HCT116 (cell line): ENCODE measurements at regions not wholly inside any gene's neighbourhood (a gene's known extent, or its start where the extent isn't known, plus 50 kb on each side); places are given as distances from the start of the nearest gene placed in this dataset.

ENCODE experiments used
- CEBPB ChIP-seq: IDR thresholded peaks from 2 replicates; pipeline ENCODE4 v1.6.1; 2012; ENCODE audit warnings: low read depth
- CTCF ChIP-seq, 3 experiments: fragments of 200-600 bp in 1 of 3; sonication (generic) in 1 of 3; IDR thresholded peaks in 2 of 3; conservative IDR thresholded peaks in 1 of 3; 2 replicates each; pipeline ENCODE4 v1.5.1; 2012 to 2017; ENCODE audit warnings: low read depth in 2 of 3, low read length in 2 of 3, antibody characterized with exemption in 1 of 3, borderline replicate concordance in 1 of 3, control low read depth in 1 of 3, mild to moderate bottlenecking in 1 of 3, mixed read lengths in 1 of 3, mixed run types in 1 of 3, moderate library complexity in 1 of 3; ENCODE audit not compliant: insufficient read depth in 1 of 3
- EZH2 ChIP-seq: fragments of 200-600 bp; sonication (generic); IDR thresholded peaks from 2 replicates; pipeline ENCODE4 v1.6.1; 2017; ENCODE audit warnings: antibody characterized with exemption, mixed run types
- EZH2phosphoT487 ChIP-seq: fragments of 200-600 bp; IDR thresholded peaks from 2 replicates; pipeline ENCODE4 v1.6.1; 2018; ENCODE audit warnings: antibody characterized with exemption, borderline replicate concordance
- POLR2A ChIP-seq: IDR thresholded peaks from 2 replicates; pipeline ENCODE4 v1.7.0; 2011; ENCODE audit warnings: borderline replicate concordance; ENCODE audit not compliant: insufficient read depth, insufficient read length; ENCODE audit errors: extremely low read depth
- POLR2AphosphoS5 ChIP-seq: IDR thresholded peaks from 2 replicates; pipeline ENCODE4 v1.6.1; 2011; ENCODE audit warnings: mild to moderate bottlenecking, low read depth, low read length, moderate library complexity
- RAD21 ChIP-seq: IDR thresholded peaks from 2 replicates; pipeline ENCODE4 v1.6.1; 2012; ENCODE audit warnings: low read depth, mild to moderate bottlenecking
- SIN3A ChIP-seq: IDR thresholded peaks from 2 replicates; pipeline ENCODE4 v1.6.1; 2012; ENCODE audit warnings: low read depth
- SRF ChIP-seq: IDR thresholded peaks from 2 replicates; pipeline ENCODE4 v1.6.1; 2012; ENCODE audit warnings: low read depth
- ZNF274 ChIP-seq: fragments of 200-500 bp; sonication (Bioruptor generic); IDR thresholded peaks from 2 replicates; pipeline ENCODE4 v1.6.1; 2014; ENCODE audit warnings: mild to moderate bottlenecking, low read depth, low read length, inconsistent platforms
- TF ChIP-seq, protein P1 (sequence below): IDR thresholded peaks from 2 replicates; pipeline ENCODE4 v1.6.1; 2012
- TF ChIP-seq, protein P2 (sequence below): IDR thresholded peaks from 2 replicates; pipeline ENCODE4 v1.6.1; 2012

DNA sequence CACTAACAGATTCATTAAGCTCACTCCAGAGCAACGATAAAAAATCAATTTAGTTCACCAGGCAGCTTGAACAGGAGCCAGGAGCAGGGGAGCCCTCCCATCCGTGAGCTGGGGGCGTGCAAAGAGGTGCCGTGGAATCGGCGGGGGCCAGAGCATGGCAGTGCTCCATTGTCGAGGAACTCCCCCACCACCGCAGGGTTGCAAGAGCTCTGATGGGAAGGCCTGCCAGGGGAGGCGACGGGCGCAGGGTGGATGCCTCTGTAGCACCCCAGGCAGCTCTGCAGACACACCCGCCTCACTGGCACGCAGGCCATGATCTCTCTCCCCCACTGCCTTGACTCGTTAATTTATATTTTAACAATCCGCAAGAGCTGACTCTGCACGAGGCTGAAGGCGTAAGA lies 433.2 kb downstream of the MIAT start:
- TF ChIP-seq EZH2 (no peak), SIN3A (no peak), ZNF274 (no peak), RAD21 (no peak), POLR2A (no peak), CTCF (IDR thresholded peaks at IDR 0.05 in 2 of 3, conservative IDR thresholded peaks at IDR 0.05 in 1 of 3; ENCODE audit: borderline replicate concordance in 1 of 3, insufficient read depth in 1 of 3, low read depth in 2 of 3, low read length in 2 of 3) (no peak), CEBPB (no peak), SRF (no peak), POLR2AphosphoS5 (no peak), EZH2phosphoT487 (no peak)
- TF ChIP-seq, protein P1, sequence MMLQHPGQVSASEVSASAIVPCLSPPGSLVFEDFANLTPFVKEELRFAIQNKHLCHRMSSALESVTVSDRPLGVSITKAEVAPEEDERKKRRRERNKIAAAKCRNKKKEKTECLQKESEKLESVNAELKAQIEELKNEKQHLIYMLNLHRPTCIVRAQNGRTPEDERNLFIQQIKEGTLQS = no peak
- TF ChIP-seq, protein P2, sequence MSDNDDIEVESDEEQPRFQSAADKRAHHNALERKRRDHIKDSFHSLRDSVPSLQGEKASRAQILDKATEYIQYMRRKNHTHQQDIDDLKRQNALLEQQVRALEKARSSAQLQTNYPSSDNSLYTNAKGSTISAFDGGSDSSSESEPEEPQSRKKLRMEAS = no peak
